Stimulated activated CD4-positive, alpha-beta T cell treated with anti-CD3 and anti-CD28 coated beads, Interleukin-2, amount 100 ng/mL, for 24 hours (primary cell): ENCODE measurements at regions not wholly inside any gene's neighbourhood (a gene's known extent, or its start where the extent isn't known, plus 50 kb on each side); places are given as distances from the start of the nearest gene placed in this dataset.
"Not testable (repeated sequence)": the region's sequence is repeated elsewhere in the genome, so short reads cannot be mapped to it uniquely, and the experiment has no call there.

Experiments
- DNase-seq, 2 donors: peaks; one replicate each; pipeline ENCODE4 v3.0.0-alpha.2; 2020

- DNase-seq: no peak
These were observed 631.0 kb upstream of the GRM7 start for GRCh38 chr3:6229778-6230410.

GRCh38 chr3:6242104-6242503 lies 618.8 kb upstream of the GRM7 start:
- DNase-seq: no peak

- no peak for DNase-seq
These were observed 612.4 kb upstream of the GRM7 start for GRCh38 chr3:6248528-6248927.

- no peak for DNase-seq
These were observed 611.2 kb upstream of the GRM7 start for GRCh38 chr3:6249679-6250078.

GRCh38 chr3:6250167-6250566 lies 610.7 kb upstream of the GRM7 start:
- DNase-seq: no peak

- DNase-seq: no peak
These were observed 609.1 kb upstream of the GRM7 start for GRCh38 chr3:6251612-6252400.

- no peak for DNase-seq
These were observed 606.4 kb upstream of the GRM7 start for GRCh38 chr3:6254490-6254889.

- DNase-seq: no peak
These were observed 605.7 kb upstream of the GRM7 start for GRCh38 chr3:6255229-6255628.

GRCh38 chr3:6260551-6261191 lies 600.2 kb upstream of the GRM7 start:
- DNase-seq: no peak

- no peak for DNase-seq
These were observed 598.9 kb upstream of the GRM7 start for GRCh38 chr3:6262010-6262409.

- no peak for DNase-seq
These were observed 596.9 kb upstream of the GRM7 start for GRCh38 chr3:6264036-6264435.

GRCh38 chr3:6264906-6265305 lies 596.0 kb upstream of the GRM7 start:
- DNase-seq: no peak

GRCh38 chr3:6266135-6266534 lies 594.8 kb upstream of the GRM7 start:
- DNase-seq: no peak

- no peak for DNase-seq
These were observed 587.0 kb upstream of the GRM7 start for GRCh38 chr3:6273878-6274277.

GRCh38 chr3:6281662-6282061 lies 579.3 kb upstream of the GRM7 start:
- no peak for DNase-seq

GRCh38 chr3:6282918-6283317 lies 578.0 kb upstream of the GRM7 start:
- DNase-seq: no peak

GRCh38 chr3:6287088-6287875 lies 573.6 kb upstream of the GRM7 start:
- no peak for DNase-seq

GRCh38 chr3:6301626-6302025 lies 559.3 kb upstream of the GRM7 start:
- no peak for DNase-seq

GRCh38 chr3:6315906-6316305 lies 545.0 kb upstream of the GRM7 start:
- DNase-seq: no peak

GRCh38 chr3:6321999-6322398 lies 538.9 kb upstream of the GRM7 start:
- DNase-seq: no peak

GRCh38 chr3:6326771-6327170 lies 534.1 kb upstream of the GRM7 start:
- no peak for DNase-seq

- not testable (repeated sequence) for DNase-seq
These were observed 520.0 kb upstream of the GRM7 start for GRCh38 chr3:6340980-6341325.

- no peak for DNase-seq
These were observed 509.2 kb upstream of the GRM7 start for GRCh38 chr3:6351752-6352151.

GRCh38 chr3:6354653-6355052 lies 506.3 kb upstream of the GRM7 start:
- no peak for DNase-seq
